ENCODE measurements at regions not wholly inside any gene's neighbourhood (a gene's known extent, or its start where the extent isn't known, plus 50 kb on each side); places are given as distances from the start of the nearest gene placed in this dataset.

- no peaks in the 10 kb centered on the region for H3K79me2 ChIP-seq (ENCODE audit: control insufficient read depth, insufficient read depth, low read length)
- no peak overlapping the region for H3K9ac ChIP-seq (ENCODE audit: low read length)
- no peak overlapping the region for H2BK120ac ChIP-seq (ENCODE audit: low read depth, low read length)
- H3K4me2 ChIP-seq (ENCODE audit: low read length), result no peak overlapping the region
- H3K36me3 ChIP-seq (ENCODE audit: control insufficient read depth, insufficient read depth, low read length), result no peaks in the 10 kb centered on the region
- H2BK5ac ChIP-seq (ENCODE audit: low read length), result no peak overlapping the region
- H3K18ac ChIP-seq (ENCODE audit: low read length), result no peak overlapping the region
- no peak overlapping the region for H3K4ac ChIP-seq (ENCODE audit: low read depth, low read length)
- H3K79me1 ChIP-seq (ENCODE audit: low read length), result no peaks in the 10 kb centered on the region
- no peak overlapping the region for H4K5ac ChIP-seq (ENCODE audit: low read length)
- H2AK5ac ChIP-seq (ENCODE audit: low read length), result no peak overlapping the region
- no CpG with 5 or more reads among the region's 2 CpGs for WGBS (ENCODE audit: extremely low coverage, insufficient coverage, low lambda C conversion rate)
- no peak overlapping the region for H4K8ac ChIP-seq (ENCODE audit: low read depth, low read length)
- H3K27me3 ChIP-seq (ENCODE audit: insufficient read depth, low read length, poor library complexity), result no peaks in the 10 kb centered on the region
- no peaks in the 10 kb centered on the region for H3K4me1 ChIP-seq (ENCODE audit: control insufficient read depth, low read depth, low read length)
- H2BK15ac ChIP-seq (replicated peaks; ENCODE audit: low read depth), result no peak overlapping the region
- H3K23ac ChIP-seq (ENCODE audit: low read length), result no peak overlapping the region
- no peak overlapping the region for H3K56ac ChIP-seq (ENCODE audit: low read length)
- no peak overlapping the region for H3K27ac ChIP-seq (ENCODE audit: low read depth, low read length)
- DNase-seq, result no peak
- H3K4me3 ChIP-seq (ENCODE audit: low read length), result no peak overlapping the region
Measured at GRCh38 chr3:164377466-164377865, 700.8 kb downstream of the SI start.

GRCh38 chr3:164375995-164376394 lies 702.3 kb downstream of the SI start:
- no peaks in the 10 kb centered on the region for H3K79me1 ChIP-seq (ENCODE audit: low read length)
- H3K4ac ChIP-seq (ENCODE audit: low read depth, low read length), result no peak overlapping the region
- no peak overlapping the region for H3K56ac ChIP-seq (ENCODE audit: low read length)
- no peak overlapping the region for H2BK120ac ChIP-seq (ENCODE audit: low read depth, low read length)
- H3K4me1 ChIP-seq (ENCODE audit: control insufficient read depth, low read depth, low read length), result no peaks in the 10 kb centered on the region
- H3K4me2 ChIP-seq (ENCODE audit: low read length), result no peak overlapping the region
- no peak overlapping the region for H2BK5ac ChIP-seq (ENCODE audit: low read length)
- no peaks in the 10 kb centered on the region for H3K79me2 ChIP-seq (ENCODE audit: control insufficient read depth, insufficient read depth, low read length)
- no peak overlapping the region for H3K9ac ChIP-seq (ENCODE audit: low read length)
- no peak overlapping the region for H3K23ac ChIP-seq (ENCODE audit: low read length)
- no peak for DNase-seq
- no peak overlapping the region for H3K27ac ChIP-seq (ENCODE audit: low read depth, low read length)
- no peak overlapping the region for H4K8ac ChIP-seq (ENCODE audit: low read depth, low read length)
- no peak overlapping the region for H4K5ac ChIP-seq (ENCODE audit: low read length)
- no peak overlapping the region for H3K18ac ChIP-seq (ENCODE audit: low read length)
- WGBS (ENCODE audit: extremely low coverage, insufficient coverage, low lambda C conversion rate), result no CpG with 5 or more reads among the region's 1 CpG
- no peaks in the 10 kb centered on the region for H3K36me3 ChIP-seq (ENCODE audit: control insufficient read depth, insufficient read depth, low read length)
- no peaks in the 10 kb centered on the region for H3K27me3 ChIP-seq (ENCODE audit: insufficient read depth, low read length, poor library complexity)
- H3K4me3 ChIP-seq (ENCODE audit: low read length), result no peak overlapping the region
- H2BK15ac ChIP-seq (replicated peaks; ENCODE audit: low read depth), result no peak overlapping the region
- H2AK5ac ChIP-seq (ENCODE audit: low read length), result no peak overlapping the region

- H3K36me3 ChIP-seq (ENCODE audit: control insufficient read depth, insufficient read depth, low read length), result no peaks in the 10 kb centered on the region
- no peak for DNase-seq
- no peaks in the 10 kb centered on the region for H3K27me3 ChIP-seq (ENCODE audit: insufficient read depth, low read length, poor library complexity)
- no peak overlapping the region for H4K5ac ChIP-seq (ENCODE audit: low read length)
- H3K4me3 ChIP-seq (ENCODE audit: low read length), result no peak overlapping the region
- no peak overlapping the region for H2BK5ac ChIP-seq (ENCODE audit: low read length)
- no peak overlapping the region for H3K9ac ChIP-seq (ENCODE audit: low read length)
- 0% methylated on average over 1 of the region's 1 CpG for WGBS (ENCODE audit: extremely low coverage, insufficient coverage, low lambda C conversion rate)
- H3K79me2 ChIP-seq (ENCODE audit: control insufficient read depth, insufficient read depth, low read length), result no peaks in the 10 kb centered on the region
- no peak overlapping the region for H2BK120ac ChIP-seq (ENCODE audit: low read depth, low read length)
- no peak overlapping the region for H3K56ac ChIP-seq (ENCODE audit: low read length)
- no peaks in the 10 kb centered on the region for H3K4me1 ChIP-seq (ENCODE audit: control insufficient read depth, low read depth, low read length)
- H2AK5ac ChIP-seq (ENCODE audit: low read length), result no peak overlapping the region
- H3K27ac ChIP-seq (ENCODE audit: low read depth, low read length), result no peak overlapping the region
- no peak overlapping the region for H3K4ac ChIP-seq (ENCODE audit: low read depth, low read length)
- no peak overlapping the region for H4K8ac ChIP-seq (ENCODE audit: low read depth, low read length)
- no peak overlapping the region for H3K4me2 ChIP-seq (ENCODE audit: low read length)
- H3K23ac ChIP-seq (ENCODE audit: low read length), result no peak overlapping the region
- no peaks in the 10 kb centered on the region for H3K79me1 ChIP-seq (ENCODE audit: low read length)
- H3K18ac ChIP-seq (ENCODE audit: low read length), result no peak overlapping the region
- no peak overlapping the region for H2BK15ac ChIP-seq (replicated peaks; ENCODE audit: low read depth)
Measured at GRCh38 chr3:164375538-164375937, 702.8 kb downstream of the SI start.

- H3K4ac ChIP-seq (ENCODE audit: low read depth, low read length), result no peak overlapping the region
- no peak overlapping the region for H4K5ac ChIP-seq (ENCODE audit: low read length)
- H3K9ac ChIP-seq (ENCODE audit: low read length), result no peak overlapping the region
- H3K18ac ChIP-seq (ENCODE audit: low read length), result no peak overlapping the region
- H2BK120ac ChIP-seq (ENCODE audit: low read depth, low read length), result no peak overlapping the region
- H3K23ac ChIP-seq (ENCODE audit: low read length), result no peak overlapping the region
- no peak overlapping the region for H3K56ac ChIP-seq (ENCODE audit: low read length)
- no peaks in the 10 kb centered on the region for H3K79me2 ChIP-seq (ENCODE audit: control insufficient read depth, insufficient read depth, low read length)
- no peak overlapping the region for H3K27ac ChIP-seq (ENCODE audit: low read depth, low read length)
- H3K36me3 ChIP-seq (ENCODE audit: control insufficient read depth, insufficient read depth, low read length), result no peaks in the 10 kb centered on the region
- H2BK5ac ChIP-seq (ENCODE audit: low read length), result no peak overlapping the region
- no peaks in the 10 kb centered on the region for H3K79me1 ChIP-seq (ENCODE audit: low read length)
- no peak overlapping the region for H3K4me2 ChIP-seq (ENCODE audit: low read length)
- H3K4me3 ChIP-seq (ENCODE audit: low read length), result no peak overlapping the region
- no peaks in the 10 kb centered on the region for H3K27me3 ChIP-seq (ENCODE audit: insufficient read depth, low read length, poor library complexity)
- peak overlapping the region; percentile 93 for H4K8ac ChIP-seq (ENCODE audit: low read depth, low read length)
- H3K4me1 ChIP-seq (ENCODE audit: control insufficient read depth, low read depth, low read length), result no peaks in the 10 kb centered on the region
- DNase-seq, result no peak
- no CpG with 5 or more reads among the region's 2 CpGs for WGBS (ENCODE audit: extremely low coverage, insufficient coverage, low lambda C conversion rate)
- no peak overlapping the region for H2AK5ac ChIP-seq (ENCODE audit: low read length)
- no peak overlapping the region for H2BK15ac ChIP-seq (replicated peaks; ENCODE audit: low read depth)
Measured at GRCh38 chr3:164371681-164372080, 706.6 kb downstream of the SI start.

GRCh38 chr3:164370970-164371369 lies 707.3 kb downstream of the SI start:
- H2BK15ac ChIP-seq (replicated peaks; ENCODE audit: low read depth), result no peak overlapping the region
- H3K23ac ChIP-seq (ENCODE audit: low read length), result no peak overlapping the region
- DNase-seq, result no peak

GRCh38 chr3:164365242-164365641 lies 713.1 kb downstream of the SI start:
- no peaks in the 10 kb centered on the region for H3K79me2 ChIP-seq (ENCODE audit: control insufficient read depth, insufficient read depth, low read length)
- H4K8ac ChIP-seq (ENCODE audit: low read depth, low read length), result no peak overlapping the region
- no peak for DNase-seq
- H3K36me3 ChIP-seq (ENCODE audit: control insufficient read depth, insufficient read depth, low read length), result no peaks in the 10 kb centered on the region
- H3K23ac ChIP-seq (ENCODE audit: low read length), result no peak overlapping the region
- no peak overlapping the region for H4K5ac ChIP-seq (ENCODE audit: low read length)
- H3K4me2 ChIP-seq (ENCODE audit: low read length), result no peak overlapping the region
- H2BK5ac ChIP-seq (ENCODE audit: low read length), result no peak overlapping the region
- no CpG with 5 or more reads among the region's 1 CpG for WGBS (ENCODE audit: extremely low coverage, insufficient coverage, low lambda C conversion rate)
- no peak overlapping the region for H3K27ac ChIP-seq (ENCODE audit: low read depth, low read length)
- H3K56ac ChIP-seq (ENCODE audit: low read length), result no peak overlapping the region
- H3K4me3 ChIP-seq (ENCODE audit: low read length), result no peak overlapping the region
- no peak overlapping the region for H3K18ac ChIP-seq (ENCODE audit: low read length)
- H2BK120ac ChIP-seq (ENCODE audit: low read depth, low read length), result no peak overlapping the region
- H3K27me3 ChIP-seq (ENCODE audit: insufficient read depth, low read length, poor library complexity), result no peaks in the 10 kb centered on the region
- H3K4ac ChIP-seq (ENCODE audit: low read depth, low read length), result no peak overlapping the region
- no peak overlapping the region for H2AK5ac ChIP-seq (ENCODE audit: low read length)
- H3K4me1 ChIP-seq (ENCODE audit: control insufficient read depth, low read depth, low read length), result no peaks in the 10 kb centered on the region
- no peak overlapping the region for H3K9ac ChIP-seq (ENCODE audit: low read length)
- H2BK15ac ChIP-seq (replicated peaks; ENCODE audit: low read depth), result no peak overlapping the region
- no peaks in the 10 kb centered on the region for H3K79me1 ChIP-seq (ENCODE audit: low read length)

More at GRCh38 chr3:164370970-164371369, 707.3 kb downstream of the SI start:
- H3K4me2 ChIP-seq (ENCODE audit: low read length), result no peak overlapping the region
- no peaks in the 10 kb centered on the region for H3K36me3 ChIP-seq (ENCODE audit: control insufficient read depth, insufficient read depth, low read length)
- no peaks in the 10 kb centered on the region for H3K4me1 ChIP-seq (ENCODE audit: control insufficient read depth, low read depth, low read length)
- no peak overlapping the region for H3K56ac ChIP-seq (ENCODE audit: low read length)
- no peak overlapping the region for H2BK5ac ChIP-seq (ENCODE audit: low read length)
- no peaks in the 10 kb centered on the region for H3K79me2 ChIP-seq (ENCODE audit: control insufficient read depth, insufficient read depth, low read length)
- H2AK5ac ChIP-seq (ENCODE audit: low read length), result no peak overlapping the region
- H3K18ac ChIP-seq (ENCODE audit: low read length), result no peak overlapping the region
- no peak overlapping the region for H4K8ac ChIP-seq (ENCODE audit: low read depth, low read length)
- no peak overlapping the region for H3K4me3 ChIP-seq (ENCODE audit: low read length)
- no CpG with 5 or more reads among the region's 5 CpGs for WGBS (ENCODE audit: extremely low coverage, insufficient coverage, low lambda C conversion rate)
- H3K9ac ChIP-seq (ENCODE audit: low read length), result no peak overlapping the region
- no peak overlapping the region for H3K4ac ChIP-seq (ENCODE audit: low read depth, low read length)
- H3K27me3 ChIP-seq (ENCODE audit: insufficient read depth, low read length, poor library complexity), result no peaks in the 10 kb centered on the region
- no peak overlapping the region for H3K27ac ChIP-seq (ENCODE audit: low read depth, low read length)
- no peaks in the 10 kb centered on the region for H3K79me1 ChIP-seq (ENCODE audit: low read length)
- no peak overlapping the region for H4K5ac ChIP-seq (ENCODE audit: low read length)
- no peak overlapping the region for H2BK120ac ChIP-seq (ENCODE audit: low read depth, low read length)

All from mesendoderm (in vitro differentiated cells).